AG09319 (cell line): ENCODE measurements at regions not wholly inside any gene's neighbourhood (a gene's known extent, or its start where the extent isn't known, plus 50 kb on each side); places are given as distances from the start of the nearest gene placed in this dataset.

Source experiments
- DNase-seq: peaks from one replicate; pipeline ENCODE4 v3.0.0-alpha.2; 2010; ENCODE audit warnings: low read depth; ENCODE audit errors: extremely low read depth
- CTCF ChIP-seq: IDR thresholded peaks from 2 replicates; pipeline ENCODE4 v1.5.1; 2011; ENCODE audit warnings: low read depth, mild to moderate bottlenecking, inconsistent platforms, low read length, moderate library complexity

- no peak for TF ChIP-seq CTCF
- no peak for DNase-seq
Observed at GRCh38 chr12:115423546-115423987, 739.6 kb upstream of the TBX3 start.

- no peak for TF ChIP-seq CTCF
- no peak for DNase-seq
Observed at GRCh38 chr12:115422845-115423545, 739.0 kb upstream of the TBX3 start.

GRCh38 chr12:115421796-115422709 lies 738.1 kb upstream of the TBX3 start:
- TF ChIP-seq CTCF, result no peak
- no peak for DNase-seq

- no peak for DNase-seq
- TF ChIP-seq CTCF, result no peak
Observed at GRCh38 chr12:115421350-115421749, 737.4 kb upstream of the TBX3 start.

GRCh38 chr12:115419145-115419646 lies 735.2 kb upstream of the TBX3 start:
- no peak for DNase-seq
- no peak for TF ChIP-seq CTCF

- DNase-seq, result no peak
- no peak for TF ChIP-seq CTCF
Observed at GRCh38 chr12:115417610-115418009, 733.6 kb upstream of the TBX3 start.

- no peak for DNase-seq
- no peak for TF ChIP-seq CTCF
Observed at GRCh38 chr12:115416869-115417268, 732.9 kb upstream of the TBX3 start.
